A549 (cell line): ENCODE measurements at regions not wholly inside any gene's neighbourhood (a gene's known extent, or its start where the extent isn't known, plus 50 kb on each side); places are given as distances from the start of the nearest gene placed in this dataset.

Experiments
- ATAC-seq, 2 experiments: fragments of 200-7000 bp in 1 of 2; fragments of >200 bp in 1 of 2; cut with Nextera tagmentation in 1 of 2; cut with Tn5 transposase in 1 of 2; 3 replicates each; pipeline versions ENCODE4 v1.8.0 to v1.9.1; 2018 to 2020; ENCODE audit warnings: mild to moderate bottlenecking in 1 of 2, moderate library complexity in 1 of 2
- CTCF ChIA-PET: fragments of 300-600 bp; sonication (Branson Sonifier 250); formaldehyde crosslinking; extraction: SDS; loops from one replicate; lab custom pipeline; 2021; ENCODE audit warnings: antibody characterized with exemption, inconsistent platforms; lab: Yijun Ruan, JAX
- POLR2A ChIA-PET: fragments of 350-600 bp; formaldehyde crosslinking; extraction: SDS; loops from one replicate; lab custom pipeline; 2021; ENCODE audit warnings: antibody characterized with exemption, inconsistent platforms; lab: Yijun Ruan, JAX
- DNase-seq, 2 experiments: peaks; one replicate each; pipeline versions ENCODE4 v3.0.0 to v3.0.0-alpha.2; 2011 to 2016; ENCODE audit warnings: low read depth in 1 of 2, low spot score in 1 of 2
- FAIRE-seq: peaks from 2 replicates; lab custom pipeline; 2011; peaks lifted over from hg19 to GRCh38; lab: Jason Lieb, UNC
- H3K27ac ChIP-seq, 2 experiments: fragments of >200 bp; sonication (Bioruptor Twin); formaldehyde crosslinking; 3 replicates each; pipeline ENCODE4 v1.5.1; 2016 to 2017
- H3K4me1 ChIP-seq: fragments of >200 bp; sonication (Bioruptor Twin); formaldehyde crosslinking; 3 replicates; pipeline ENCODE4 v1.6.1; 2016
- H3K4me2 ChIP-seq: fragments of >200 bp; sonication (Bioruptor Twin); formaldehyde crosslinking; 3 replicates; pipeline ENCODE4 v1.6.1; 2016
- H3K4me3 ChIP-seq: fragments of >200 bp; sonication (Bioruptor Twin); formaldehyde crosslinking; 3 replicates; pipeline ENCODE4 v1.5.1; 2016
- H3K9me3 ChIP-seq: fragments of >200 bp; sonication (Bioruptor Twin); formaldehyde crosslinking; 3 replicates; pipeline ENCODE4 v1.6.1; 2016
- ATOH8 ChIP-seq: fragments of 250-450 bp; sonication (Bioruptor Pico); IDR thresholded peaks from 2 replicates; pipeline ENCODE4 v1.5.0; 2020; ENCODE audit warnings: low read depth, mild to moderate bottlenecking, moderate library complexity
- BHLHE40 ChIP-seq: IDR thresholded peaks from 2 replicates; pipeline ENCODE4 v1.6.1; 2012; ENCODE audit warnings: low read depth, low read length, inconsistent platforms
- CBX8 ChIP-seq: fragments of 200-600 bp; sonication (generic); IDR thresholded peaks from 2 replicates; pipeline ENCODE4 v1.6.1; 2016
- CTCF ChIP-seq: fragments of >200 bp; sonication (Bioruptor Twin); formaldehyde crosslinking; IDR thresholded peaks from 3 replicates; pipeline ENCODE4 v1.5.1; 2016
- EHF ChIP-seq: fragments of 250-450 bp; sonication (Bioruptor Pico); IDR thresholded peaks from 2 replicates; pipeline ENCODE4 v1.5.0; 2020; ENCODE audit warnings: mild to moderate bottlenecking
- ESRRA ChIP-seq: fragments of 150-350 bp; IDR thresholded peaks from 2 replicates; pipeline ENCODE4 v1.6.1; 2014; ENCODE audit warnings: mild to moderate bottlenecking, low read length, borderline replicate concordance
- HOXB13 ChIP-seq: fragments of 250-450 bp; sonication (Bioruptor Pico); IDR thresholded peaks from 2 replicates; pipeline ENCODE4 v1.5.0; 2020; ENCODE audit warnings: low read depth, mild to moderate bottlenecking, moderate library complexity
- JUN ChIP-seq, 2 experiments: fragments of >200 bp; sonication (Bioruptor Twin); formaldehyde crosslinking; IDR thresholded peaks; 2 replicates in 1 of 2; 3 replicates in 1 of 2; pipeline ENCODE4 v1.6.1; 2016 to 2017
- KDM1A ChIP-seq: fragments of 200-600 bp; sonication (generic); IDR thresholded peaks from 2 replicates; pipeline ENCODE4 v1.6.1; 2016; ENCODE audit warnings: low read depth, mild to moderate bottlenecking
- NFE2L2 ChIP-seq: fragments of 150-350 bp; conservative IDR thresholded peaks from 2 replicates; pipeline ENCODE4 v1.6.1; 2014; ENCODE audit warnings: low read length
- NPAS2 ChIP-seq: fragments of 250-450 bp; sonication (Bioruptor Pico); IDR thresholded peaks from 2 replicates; pipeline ENCODE4 v1.8.0; 2022; ENCODE audit warnings: mild to moderate bottlenecking, moderate library complexity, borderline replicate concordance
- NR3C1 ChIP-seq: fragments of >200 bp; sonication (Bioruptor Twin); formaldehyde crosslinking; IDR thresholded peaks from 3 replicates; pipeline ENCODE4 v1.6.1; 2017
- PBX3 ChIP-seq: IDR thresholded peaks from 2 replicates; pipeline ENCODE4 v1.6.1; 2012
- POLR2A ChIP-seq: IDR thresholded peaks from 2 replicates; pipeline ENCODE4 v1.6.1; 2012; ENCODE audit warnings: mild to moderate bottlenecking, low read length
- RAD21 ChIP-seq, 2 experiments: fragments of >200 bp in 1 of 2; sonication (Bioruptor Twin) in 1 of 2; formaldehyde crosslinking in 1 of 2; IDR thresholded peaks in 1 of 2; conservative IDR thresholded peaks in 1 of 2; 2 replicates in 1 of 2; 3 replicates in 1 of 2; pipeline ENCODE4 v1.6.1; 2012 to 2018; ENCODE audit warnings: inconsistent platforms in 1 of 2
- RARB ChIP-seq: fragments of 250-450 bp; sonication (Bioruptor Pico); IDR thresholded peaks from 2 replicates; pipeline ENCODE4 v1.8.0; 2021; ENCODE audit warnings: mild to moderate bottlenecking, moderate library complexity
- REST ChIP-seq: fragments of 200-600 bp; sonication (generic); IDR thresholded peaks from 2 replicates; pipeline ENCODE4 v1.6.1; 2016; ENCODE audit warnings: antibody characterized with exemption, mild to moderate bottlenecking, moderate library complexity
- SREBF2 ChIP-seq: fragments of 450-650 bp; IDR thresholded peaks from 2 replicates; pipeline ENCODE4 v1.6.1; 2014; ENCODE audit warnings: mild to moderate bottlenecking, moderate library complexity
- ZNF302 ChIP-seq: fragments of 250-450 bp; sonication (Bioruptor Pico); IDR thresholded peaks from 2 replicates; pipeline ENCODE4 v1.9.0; 2021; ENCODE audit warnings: inconsistent platforms, mild to moderate bottlenecking, moderate library complexity
- WGBS: methylation state at CpG from one replicate; pipeline ENCODE4 v1.1.6; 2017; ENCODE audit errors: missing lambda C conversion rate; 5-methylcytosine and 5-hydroxymethylcytosine counted together

- TF ChIP-seq REST (no peak), KDM1A (no peak), PBX3 (no peak), SREBF2 (no peak), NPAS2 (no peak), NFE2L2 (no peak), JUN (IDR thresholded peaks at IDR 0.05) (no peak), ATOH8 (CRISPR knock-in tag) (no peak), RAD21 (conservative IDR thresholded peaks at IDR 0.05 in 1 of 2, IDR thresholded peaks at IDR 0.05 in 1 of 2) (no peak), CBX8 (no peak), EHF (CRISPR knock-in tag) (no peak), HOXB13 (CRISPR knock-in tag) (no peak), BHLHE40 (no peak), ESRRA (no peak), POLR2A (no peak), CTCF (no peak), ZNF302 (CRISPR knock-in tag) (no peak), RARB (CRISPR knock-in tag) (no peak), NR3C1 (no peak)
- ChIA-PET CTCF (no interaction called here), POLR2A (interaction anchor here (0.6 kb wide), 1 partner anchor 822 kb away, joined by 3 read pairs; no protein-coding TSS in a partner anchor)
- FAIRE-seq (no peak), ATAC-seq (no peak), DNase-seq (no peak)
- H3K4me2 ChIP-seq: no peak overlapping the region
- no peak overlapping the region for H3K4me3 ChIP-seq
- no peak overlapping the region; a peak in 1 of 6 replicates for H3K27ac ChIP-seq
- WGBS: 84% methylated on average over 10 of the region's 10 CpGs
- H3K9me3 ChIP-seq: no peaks in the 10 kb centered on the region
- H3K4me1 ChIP-seq: peaks cover 23% of the 10 kb centered on the region
Observed at GRCh38 chr5:124581738-124582560, 164.5 kb downstream of the ZNF608 start.
